ENCODE measurements at regions not wholly inside any gene's neighbourhood (a gene's known extent, or its start where the extent isn't known, plus 50 kb on each side); places are given as distances from the start of the nearest gene placed in this dataset.

- H3K36me3 ChIP-seq (ENCODE audit: control insufficient read depth, insufficient read depth, low read length): no peaks in the 10 kb centered on the region
- H4K20me1 ChIP-seq (ENCODE audit: insufficient read depth, low read length): no peaks in the 10 kb centered on the region
- WGBS, 2 experiments (ENCODE audit: extremely low coverage in 2 of 2, insufficient read length in 1 of 2): no CpG with 5 or more reads among the region's 3 CpGs
- in situ Hi-C loops (cut with MboI; ENCODE audit: low sequenced_read_pairs) (no loop called here), intact Hi-C loops (cut with micrococcal nuclease) (no loop called here), dilution Hi-C loops (cut with HindIII; ENCODE audit: low sequenced_read_pairs, unreplicated experiment) (no loop called here)
- no peak for DNase-seq
- H3K9ac ChIP-seq (ENCODE audit: low read depth, low read length): no peak overlapping the region
- no peak overlapping the region for H3K56ac ChIP-seq (ENCODE audit: extremely low read depth, insufficient read depth, low read length)
- no peak overlapping the region for H4K5ac ChIP-seq (ENCODE audit: low read depth, low read length)
- no peak overlapping the region for H2BK15ac ChIP-seq (ENCODE audit: low read depth, low read length)
- H3K79me1 ChIP-seq (ENCODE audit: low read depth in 1 of 2, low read length in 2 of 2): no peaks in the 10 kb centered on the region
- no peak overlapping the region for H3K4me2 ChIP-seq (ENCODE audit: low read depth, low read length)
- no TSS peak for BruUV-seq (replicated peaks)
- H4K8ac ChIP-seq (ENCODE audit: low read depth in 2 of 2, low read length in 2 of 2): no peak overlapping the region
- H4K91ac ChIP-seq (ENCODE audit: insufficient read depth, low read depth, low read length): no peak overlapping the region
- no peak overlapping the region for H2AK9ac ChIP-seq (replicated peaks; ENCODE audit: low read depth, low read length, poor library complexity)
- no peak overlapping the region for H2AK5ac ChIP-seq (ENCODE audit: low read depth, low read length)
- no peak overlapping the region for H2BK120ac ChIP-seq (ENCODE audit: low read depth, low read length)
- no peak overlapping the region for H2BK5ac ChIP-seq (ENCODE audit: low read depth, low read length, poor library complexity, severe bottlenecking)
- H3K27ac ChIP-seq (ENCODE audit: insufficient read depth, low read length): no peak overlapping the region
- H2AFZ ChIP-seq (replicated peaks; ENCODE audit: low read length, poor library complexity): no peak overlapping the region
- TF ChIP-seq RCOR1 (IDR thresholded peaks at IDR 0.05; ENCODE audit: insufficient replicate concordance, low read length) (no peak), NFE2L2 (IDR thresholded peaks at IDR 0.05; ENCODE audit: low read depth, low read length) (no peak), SMC3 (IDR thresholded peaks at IDR 0.05; ENCODE audit: low read depth, low read length) (no peak), POLR2A (IDR thresholded peaks at IDR 0.05; ENCODE audit: low read depth, low read length) (no peak), RFX5 (IDR thresholded peaks at IDR 0.05; ENCODE audit: low read depth, low read length) (no peak), CEBPB (IDR thresholded peaks at IDR 0.05; ENCODE audit: low read depth, low read length) (no peak), RAD21 (IDR thresholded peaks at IDR 0.05; ENCODE audit: low read length) (no peak), MAZ (IDR thresholded peaks at IDR 0.05; ENCODE audit: borderline replicate concordance, low read depth, low read length) (no peak), USF2 (IDR thresholded peaks at IDR 0.05; ENCODE audit: low read depth, low read length) (no peak)
- ChIA-PET POLR2A (ENCODE audit: unreplicated experiment) (no interaction called here), CTCF (no interaction called here)
- H3K9me3 ChIP-seq (ENCODE audit: control insufficient read depth, insufficient read depth, low read length): peaks cover 4% of the 10 kb centered on the region; the same call in 1 of the 2 replicates
- no peak overlapping the region for H3K4me3 ChIP-seq (ENCODE audit: insufficient read depth, low read depth, low read length)
- no peak overlapping the region for H3K14ac ChIP-seq (replicated peaks; ENCODE audit: low read depth, low read length)
- ATAC-seq (ENCODE audit: low read depth): no peak
- H3K23ac ChIP-seq (ENCODE audit: low read depth, low read length): no peak overlapping the region
- no peaks in the 10 kb centered on the region for H3K4me1 ChIP-seq (ENCODE audit: control insufficient read depth, insufficient read depth, low read length)
- no peaks in the 10 kb centered on the region for H3K9me1 ChIP-seq (ENCODE audit: insufficient read depth, low read length)
- no peaks in the 10 kb centered on the region for H3K27me3 ChIP-seq (ENCODE audit: control insufficient read depth, insufficient read depth, low read length)
- H3K4ac ChIP-seq (ENCODE audit: low read depth, low read length): no peak overlapping the region
- no peak overlapping the region for H2BK20ac ChIP-seq (ENCODE audit: low read depth, low read length)
- no peak overlapping the region for H3K18ac ChIP-seq (ENCODE audit: low read depth, low read length)
These were observed 965.1 kb downstream of the CCSER2 start for GRCh38 chr10:85293483-85293882.
